HUES6 (cell line): ENCODE measurements at regions not wholly inside any gene's neighbourhood (a gene's known extent, or its start where the extent isn't known, plus 50 kb on each side); places are given as distances from the start of the nearest gene placed in this dataset.
"Not testable (repeated sequence)": the region's sequence is repeated elsewhere in the genome, so short reads cannot be mapped to it uniquely, and the experiment has no call there.

Experiments
- H3K27ac ChIP-seq: 2 replicates; pipeline ENCODE4 v1.7.0; 2013; ENCODE audit warnings: low read depth, mild to moderate bottlenecking, low read length, inconsistent platforms
- H3K27me3 ChIP-seq: 2 replicates; pipeline ENCODE4 v1.6.1; 2013; ENCODE audit warnings: low read length; ENCODE audit not compliant: control insufficient read depth, insufficient read depth
- H3K36me3 ChIP-seq: 2 replicates; pipeline ENCODE4 v1.6.1; 2013; ENCODE audit warnings: low read length; ENCODE audit not compliant: control insufficient read depth, insufficient read depth
- H3K4me1 ChIP-seq: 2 replicates; pipeline ENCODE4 v1.6.1; 2013; ENCODE audit warnings: low read length; ENCODE audit not compliant: control insufficient read depth, insufficient read depth
- H3K4me3 ChIP-seq: 2 replicates; pipeline ENCODE4 v1.5.1; 2013; ENCODE audit warnings: low read depth, low read length
- H3K9ac ChIP-seq: one replicate; pipeline ENCODE4 v1.6.1; 2013; ENCODE audit warnings: mild to moderate bottlenecking, low read length
- H3K9me3 ChIP-seq: 2 replicates; pipeline ENCODE4 v1.6.1; 2013; ENCODE audit warnings: low read depth, low read length; ENCODE audit not compliant: control insufficient read depth, insufficient read depth

DNA sequence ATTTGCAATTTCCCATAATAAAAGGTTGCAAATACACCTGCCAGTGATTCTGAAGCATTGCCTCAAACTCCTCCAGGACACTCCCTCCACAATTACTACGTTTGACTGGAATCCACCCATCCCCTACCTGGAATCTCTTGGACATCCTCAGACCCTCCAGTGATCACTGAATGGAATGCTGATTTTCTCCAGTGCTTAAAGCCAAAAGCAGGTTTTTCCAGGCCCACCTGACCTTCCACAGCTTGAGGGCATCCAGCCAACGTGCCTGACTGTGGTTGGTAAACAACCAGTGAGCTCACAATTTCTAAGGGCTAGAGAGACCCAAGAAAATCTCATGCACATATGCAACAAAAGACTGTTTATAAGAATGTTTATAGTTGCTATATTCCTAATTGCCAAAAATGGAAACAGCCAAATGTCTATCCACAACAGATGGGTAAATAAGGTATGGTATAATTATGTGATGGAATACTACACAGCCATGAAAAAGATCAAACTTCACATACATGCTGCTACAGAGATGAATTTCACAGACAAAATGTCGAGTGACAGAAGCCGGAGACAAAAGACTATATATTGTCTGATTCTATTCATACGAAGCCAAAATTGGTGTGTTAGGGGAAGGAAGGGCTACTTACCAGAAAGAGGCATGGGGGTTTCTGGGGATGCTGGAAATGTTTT lies 147.1 kb upstream of the RREB1 start:
- H3K4me1 ChIP-seq = no peaks in the 10 kb centered on the region
- no peaks in the 10 kb centered on the region for H3K36me3 ChIP-seq
- H3K27me3 ChIP-seq = no peaks in the 10 kb centered on the region

DNA sequence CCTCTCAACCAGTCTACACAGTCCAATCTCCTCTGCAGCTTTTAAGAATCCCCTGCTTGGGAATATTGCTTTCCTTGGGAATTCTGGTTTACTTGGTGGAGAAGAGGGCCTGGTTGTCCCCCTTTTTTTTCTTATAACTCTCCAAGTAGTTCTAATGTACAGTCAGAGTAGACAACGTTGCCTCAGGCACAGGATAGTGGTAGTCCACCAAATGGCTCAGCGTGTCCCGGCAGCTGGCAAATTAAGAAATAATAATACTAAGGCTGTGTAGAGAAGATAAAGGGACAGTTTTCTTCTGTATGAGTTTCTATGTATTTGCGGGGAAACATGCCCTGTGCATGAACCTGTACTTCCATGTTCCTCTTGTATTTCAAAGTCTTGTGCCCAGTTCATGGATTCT lies 145.7 kb upstream of the RREB1 start:
- no peaks in the 10 kb centered on the region for H3K4me1 ChIP-seq
- no peaks in the 10 kb centered on the region for H3K36me3 ChIP-seq
- no peak overlapping the region for H3K9ac ChIP-seq

More for the DNA sequence above, 147.1 kb upstream of the RREB1 start:
- no peak overlapping the region for H3K9ac ChIP-seq
- peaks cover 4% of the 10 kb centered on the region; the same call in 1 of the 2 replicates for H3K9me3 ChIP-seq
- no peak overlapping the region for H3K27ac ChIP-seq
- H3K4me3 ChIP-seq = no peak overlapping the region

DNA sequence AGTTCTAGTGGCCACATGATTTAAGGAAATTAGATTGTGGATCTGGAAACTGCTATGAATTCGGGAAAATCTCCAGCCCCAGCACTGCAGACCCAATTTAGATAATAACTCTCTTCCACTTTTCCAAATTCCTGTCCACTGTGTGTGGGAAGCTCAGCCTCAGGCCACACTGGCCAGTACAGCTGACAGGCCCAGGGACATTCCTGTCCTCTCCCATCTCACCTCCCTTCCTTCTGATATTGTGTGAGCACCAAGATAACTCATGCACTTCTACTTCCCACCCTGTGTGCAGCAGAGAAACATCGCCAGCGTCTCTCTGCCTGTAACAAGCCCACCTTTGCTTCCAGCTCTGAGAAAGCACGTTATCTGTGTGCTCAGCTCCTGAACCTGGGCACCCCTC lies 145.1 kb upstream of the RREB1 start:
- Histone ChIP-seq H3K9me3 (peaks cover 4% of the 10 kb centered on the region; the same call in 1 of the 2 replicates), H3K27me3 (no peaks in the 10 kb centered on the region)

More for the DNA sequence above, 145.7 kb upstream of the RREB1 start:
- H3K27ac ChIP-seq = no peak overlapping the region
- peaks cover 4% of the 10 kb centered on the region; the same call in 1 of the 2 replicates for H3K9me3 ChIP-seq
- H3K27me3 ChIP-seq = no peaks in the 10 kb centered on the region
- H3K4me3 ChIP-seq = no peak overlapping the region

DNA sequence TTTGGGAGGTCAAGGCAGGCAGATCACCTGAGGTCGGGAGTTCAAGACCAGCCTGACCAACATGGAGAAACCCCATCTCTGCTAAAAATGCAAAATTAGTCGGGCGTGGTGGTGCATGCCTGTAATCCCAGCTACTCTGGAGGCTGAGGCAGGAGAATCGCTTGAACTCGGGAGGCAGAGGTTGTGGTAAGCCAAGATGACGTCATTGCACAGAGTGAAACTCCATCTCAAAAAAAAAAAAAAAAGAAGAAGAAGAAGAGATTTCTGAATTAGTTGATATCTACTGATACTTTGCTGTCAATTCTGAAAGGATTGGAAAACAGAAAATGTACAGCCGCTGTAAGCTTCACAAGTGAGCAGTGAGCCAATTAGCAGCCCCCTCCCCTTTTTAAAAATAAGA lies 144.4 kb upstream of the RREB1 start:
- not testable (repeated sequence) for H3K9me3 ChIP-seq, H3K4me3 ChIP-seq, H3K9ac ChIP-seq, H3K36me3 ChIP-seq, H3K27ac ChIP-seq, H3K27me3 ChIP-seq, H3K4me1 ChIP-seq

More for the DNA sequence above, 145.1 kb upstream of the RREB1 start:
- Histone ChIP-seq H3K9ac (no peak overlapping the region), H3K36me3 (no peaks in the 10 kb centered on the region), H3K4me1 (no peaks in the 10 kb centered on the region), H3K27ac (no peak overlapping the region), H3K4me3 (no peak overlapping the region)

DNA sequence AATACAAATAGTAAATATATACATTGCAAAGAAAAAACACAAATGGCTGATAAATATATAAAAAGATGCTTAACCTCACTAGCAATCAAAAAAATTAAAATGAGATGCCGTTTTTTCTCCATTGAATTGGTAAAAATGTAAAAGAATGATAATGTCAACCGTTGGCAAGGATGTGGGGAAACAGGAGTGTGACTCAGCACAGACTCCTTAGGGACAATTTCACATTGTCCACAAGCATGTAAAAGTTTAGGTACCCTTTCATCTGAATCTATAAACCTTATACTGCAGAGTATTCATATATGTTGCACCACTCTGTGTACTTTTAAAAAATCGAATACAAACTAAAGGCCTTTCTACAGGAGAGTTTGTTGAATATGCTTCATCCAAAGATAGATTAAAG lies 143.1 kb upstream of the RREB1 start:
- H3K36me3 ChIP-seq = no peaks in the 10 kb centered on the region
- H3K9me3 ChIP-seq = peaks cover 4% of the 10 kb centered on the region; the same call in 1 of the 2 replicates
- H3K4me1 ChIP-seq = peaks cover under 1% of the 10 kb centered on the region; the same call in 1 of the 2 replicates
- no peak overlapping the region for H3K4me3 ChIP-seq
- no peak overlapping the region for H3K9ac ChIP-seq
- H3K27ac ChIP-seq = no peak overlapping the region
- no peaks in the 10 kb centered on the region for H3K27me3 ChIP-seq

DNA sequence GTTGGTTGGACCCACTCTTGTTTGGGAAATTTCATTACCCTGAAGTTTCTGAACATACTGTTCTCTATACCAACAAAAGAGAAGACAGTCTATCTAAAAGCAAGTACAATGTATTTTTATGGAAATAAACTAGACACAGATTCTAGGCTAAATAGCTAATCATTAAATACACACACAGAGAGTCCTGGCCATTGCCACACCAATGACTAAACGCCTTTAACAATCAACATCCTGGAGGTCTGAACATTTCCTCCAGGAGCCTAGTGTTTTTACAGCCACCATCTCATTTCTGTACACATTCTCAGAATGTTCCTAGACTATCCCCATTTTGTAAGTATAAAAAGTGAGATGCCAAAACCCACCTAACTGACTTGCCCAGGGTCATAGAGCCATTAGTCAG lies 141.6 kb upstream of the RREB1 start:
- no peaks in the 10 kb centered on the region for H3K36me3 ChIP-seq
- H3K9ac ChIP-seq = no peak overlapping the region
- H3K4me1 ChIP-seq = peaks cover 9% of the 10 kb centered on the region; the same call in 1 of the 2 replicates
- no peaks in the 10 kb centered on the region for H3K9me3 ChIP-seq
- H3K27me3 ChIP-seq = no peaks in the 10 kb centered on the region
- no peak overlapping the region for H3K27ac ChIP-seq
- no peak overlapping the region for H3K4me3 ChIP-seq

DNA sequence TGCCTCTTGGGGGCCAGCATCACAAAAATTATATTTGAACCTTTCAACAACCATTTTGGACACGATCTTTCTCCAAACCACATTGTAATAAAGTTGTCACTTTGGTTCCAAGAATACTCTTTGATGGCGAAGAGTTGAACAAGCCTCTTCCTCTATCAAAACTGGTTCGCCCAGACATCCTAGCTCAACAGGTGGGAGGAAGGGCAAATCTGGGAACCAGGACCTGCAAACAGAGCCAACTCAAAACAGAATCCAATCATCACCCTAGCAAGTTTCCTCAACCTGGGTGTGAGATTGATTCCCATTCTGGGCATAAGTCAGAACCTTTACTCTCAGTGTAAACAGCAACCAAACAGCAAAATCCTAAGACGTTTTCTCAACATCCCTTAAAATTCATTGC lies 141.2 kb upstream of the RREB1 start:
- peaks cover 9% of the 10 kb centered on the region; the same call in 1 of the 2 replicates for H3K4me1 ChIP-seq
- H3K9ac ChIP-seq = no peak overlapping the region
- H3K27me3 ChIP-seq = no peaks in the 10 kb centered on the region
- H3K4me3 ChIP-seq = no peak overlapping the region
- no peaks in the 10 kb centered on the region for H3K36me3 ChIP-seq
- no peaks in the 10 kb centered on the region for H3K9me3 ChIP-seq
- H3K27ac ChIP-seq = no peak overlapping the region

DNA sequence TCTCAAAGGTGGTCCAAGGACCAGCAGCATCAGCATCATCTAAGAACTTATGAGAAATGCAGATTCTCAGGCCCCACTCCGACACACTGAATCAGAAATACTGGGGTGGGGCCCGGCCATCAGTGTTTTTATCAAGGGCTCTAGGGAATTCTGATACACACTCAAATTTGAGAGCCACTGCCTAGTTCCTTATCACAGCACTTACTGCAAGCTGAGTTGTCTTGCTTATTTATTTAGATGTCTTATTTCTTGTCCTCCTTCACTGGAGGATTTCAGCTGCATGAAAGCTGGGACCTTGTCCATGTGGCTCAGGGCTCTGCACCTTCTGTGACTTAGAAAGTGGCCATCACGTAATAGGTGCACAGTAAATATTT lies 139.4 kb upstream of the RREB1 start:
- Histone ChIP-seq H3K9me3 (no peaks in the 10 kb centered on the region), H3K9ac (no peak overlapping the region), H3K27me3 (no peaks in the 10 kb centered on the region), H3K4me3 (no peak overlapping the region), H3K36me3 (no peaks in the 10 kb centered on the region), H3K4me1 (peaks cover 9% of the 10 kb centered on the region; the same call in 1 of the 2 replicates), H3K27ac (no peak overlapping the region)

DNA sequence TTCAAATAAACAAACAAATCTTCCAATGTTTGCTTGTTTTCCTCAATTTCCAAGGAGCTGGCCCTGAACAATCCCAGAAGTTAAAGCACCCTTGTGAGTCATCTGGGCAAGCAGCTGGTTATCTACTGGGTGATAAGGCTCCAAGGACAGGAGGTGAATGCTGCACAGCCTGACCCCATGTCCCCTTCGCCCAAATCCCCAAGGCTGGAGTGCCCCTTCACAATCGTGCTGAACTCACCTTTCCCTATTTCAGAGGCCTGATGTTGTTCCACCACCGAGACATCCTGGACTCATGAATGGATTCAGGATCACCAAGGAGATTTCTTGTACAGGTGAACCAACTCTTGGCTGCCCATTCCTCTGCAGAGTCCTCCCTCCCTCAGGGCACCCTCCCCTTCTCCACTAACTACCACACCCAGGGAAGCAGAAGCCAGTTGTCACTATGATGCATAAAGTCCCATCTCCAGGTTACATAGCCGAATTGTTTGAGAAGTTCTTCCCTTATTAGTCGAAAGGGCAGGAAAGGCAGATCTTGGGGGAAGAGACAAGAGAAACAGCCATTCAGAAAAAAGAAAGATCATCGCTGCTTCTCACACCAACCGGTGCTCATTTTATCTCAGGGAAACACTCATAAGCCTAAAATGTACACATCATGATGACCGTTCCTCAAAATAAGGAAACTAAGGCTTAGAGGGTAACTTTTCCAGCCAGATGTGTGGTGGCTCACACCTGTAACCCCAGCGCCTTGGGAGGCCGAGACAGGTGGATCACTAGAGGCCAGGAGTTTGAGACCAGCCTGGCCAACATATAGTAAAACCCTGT lies 138.8 kb upstream of the RREB1 start:
- Histone ChIP-seq H3K4me1 (peaks cover 9% of the 10 kb centered on the region; the same call in 1 of the 2 replicates), H3K27me3 (no peaks in the 10 kb centered on the region), H3K9ac (no peak overlapping the region)

DNA sequence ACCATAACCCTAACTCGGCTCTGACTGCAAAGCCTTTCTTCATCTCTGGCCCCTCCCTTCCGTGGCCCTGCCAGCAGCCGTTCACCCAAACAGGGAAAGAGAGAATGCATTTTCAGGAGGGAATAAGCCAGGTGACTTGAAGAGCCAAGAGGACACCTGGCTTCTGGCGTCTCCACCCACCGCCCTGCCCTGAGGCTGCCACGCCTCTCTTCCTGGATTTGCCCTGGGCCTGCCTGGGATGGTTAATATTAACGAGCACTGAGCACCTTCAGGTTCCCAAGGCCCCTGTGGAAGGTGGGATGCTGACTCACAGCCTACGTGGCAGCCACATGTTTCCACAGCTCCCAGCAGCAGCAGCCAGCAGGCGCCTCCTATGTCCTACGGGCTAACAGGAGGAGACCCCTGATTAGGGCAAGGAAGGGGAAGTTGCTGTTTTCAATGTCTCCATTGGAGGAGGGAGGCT lies 138.0 kb upstream of the RREB1 start:
- Histone ChIP-seq H3K27ac (no peak overlapping the region), H3K4me3 (no peak overlapping the region), H3K9ac (no peak overlapping the region), H3K27me3 (no peaks in the 10 kb centered on the region), H3K9me3 (no peaks in the 10 kb centered on the region), H3K4me1 (peaks cover 9% of the 10 kb centered on the region; the same call in 1 of the 2 replicates), H3K36me3 (no peaks in the 10 kb centered on the region)

More for the DNA sequence above, 138.8 kb upstream of the RREB1 start:
- no peak overlapping the region for H3K4me3 ChIP-seq
- H3K36me3 ChIP-seq = no peaks in the 10 kb centered on the region
- H3K9me3 ChIP-seq = no peaks in the 10 kb centered on the region
- H3K27ac ChIP-seq = no peak overlapping the region

DNA sequence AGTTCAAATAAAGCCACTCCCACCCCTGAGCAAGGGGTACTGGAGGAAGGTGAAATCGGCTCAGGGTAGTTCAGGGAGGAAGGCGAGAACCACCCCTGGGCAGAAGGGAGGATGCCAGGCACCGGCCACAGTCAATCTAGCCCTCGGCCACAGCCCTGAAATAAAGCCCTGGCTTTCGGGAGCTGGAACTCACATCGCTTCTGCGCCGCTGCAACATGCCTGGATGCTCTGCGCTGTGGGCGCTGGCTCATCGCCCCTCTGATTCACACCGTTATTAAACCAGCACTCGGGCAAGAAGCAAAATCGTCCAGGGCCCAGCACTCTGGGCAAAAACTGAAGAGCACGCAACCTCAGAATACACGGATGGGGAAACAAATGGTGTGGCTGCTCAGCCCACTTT lies 136.9 kb upstream of the RREB1 start:
- Histone ChIP-seq H3K36me3 (no peaks in the 10 kb centered on the region), H3K9ac (no peak overlapping the region), H3K27me3 (no peaks in the 10 kb centered on the region), H3K9me3 (no peaks in the 10 kb centered on the region), H3K4me1 (peaks cover 9% of the 10 kb centered on the region; the same call in 1 of the 2 replicates), H3K27ac (no peak overlapping the region), H3K4me3 (no peak overlapping the region)
